ENCODE measurements at regions not wholly inside any gene's neighbourhood (a gene's known extent, or its start where the extent isn't known, plus 50 kb on each side); places are given as distances from the start of the nearest gene placed in this dataset.
"Not testable (repeated sequence)": the region's sequence is repeated elsewhere in the genome, so short reads cannot be mapped to it uniquely, and the experiment has no call there.

GRCh38 chr9:66152406-66152805 lies 415.5 kb downstream of the FOXD4L4 start:
- not testable (repeated sequence) for DNase-seq

GRCh38 chr9:66153021-66153725 lies 416.2 kb downstream of the FOXD4L4 start:
- peak; percentile 46 for DNase-seq

DNA sequence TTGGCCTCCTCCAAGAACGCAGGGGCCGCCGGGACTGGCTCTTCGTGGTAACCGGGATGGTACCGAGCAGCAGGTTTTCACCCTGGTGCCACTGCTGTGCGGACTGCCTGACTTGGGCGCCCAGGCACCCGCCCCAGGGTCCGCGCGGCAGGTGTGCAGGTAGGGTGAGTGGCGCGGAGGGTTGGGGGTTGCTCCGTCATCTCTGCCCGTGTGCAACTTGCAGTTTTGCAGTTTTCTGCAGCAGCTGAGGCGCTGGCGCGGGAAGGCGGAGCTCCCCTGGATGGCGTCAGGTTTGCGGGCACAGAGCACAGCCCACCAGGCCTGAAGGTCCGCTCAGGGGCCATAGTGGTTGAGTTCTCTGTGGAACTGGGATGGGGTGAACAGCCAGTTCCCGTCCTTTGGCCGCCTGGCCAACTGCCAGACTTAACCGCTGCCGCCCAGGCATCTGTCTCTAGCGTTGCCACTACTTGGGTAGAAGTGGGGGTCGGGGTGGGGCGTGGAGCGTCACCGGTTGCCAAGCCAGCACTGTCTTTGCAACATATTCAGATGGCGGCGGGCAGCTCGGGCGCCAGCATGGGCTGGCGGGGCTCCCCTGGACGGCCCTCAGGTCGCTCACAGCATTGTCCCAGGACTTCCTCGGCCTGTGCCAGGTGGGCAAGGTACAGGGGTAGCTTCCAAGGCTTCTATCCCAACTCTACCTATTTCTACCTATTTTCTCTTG lies 417.2 kb downstream of the FOXD4L4 start:
- not testable (repeated sequence) for DNase-seq

DNA sequence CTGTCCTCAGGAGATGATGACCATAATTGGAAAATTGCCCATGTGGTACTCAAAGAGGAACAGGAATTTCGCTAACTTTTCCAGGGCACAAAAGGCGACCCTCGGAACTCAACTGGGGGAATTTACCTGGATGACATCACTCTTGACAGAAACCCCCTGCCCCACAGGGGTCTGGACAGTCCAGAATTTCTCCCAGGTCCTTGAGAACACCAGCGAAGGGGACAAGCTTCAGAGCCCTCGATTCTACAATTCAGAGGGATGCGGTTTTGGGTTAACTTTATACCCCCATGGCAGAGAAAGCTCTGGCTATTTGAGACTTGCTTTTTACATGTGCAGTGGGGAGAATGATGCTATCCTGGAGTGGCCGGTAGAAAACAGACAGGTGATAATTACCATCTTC lies 445.4 kb downstream of the FOXD4L4 start:
- DNase-seq, result not testable (repeated sequence)

DNA sequence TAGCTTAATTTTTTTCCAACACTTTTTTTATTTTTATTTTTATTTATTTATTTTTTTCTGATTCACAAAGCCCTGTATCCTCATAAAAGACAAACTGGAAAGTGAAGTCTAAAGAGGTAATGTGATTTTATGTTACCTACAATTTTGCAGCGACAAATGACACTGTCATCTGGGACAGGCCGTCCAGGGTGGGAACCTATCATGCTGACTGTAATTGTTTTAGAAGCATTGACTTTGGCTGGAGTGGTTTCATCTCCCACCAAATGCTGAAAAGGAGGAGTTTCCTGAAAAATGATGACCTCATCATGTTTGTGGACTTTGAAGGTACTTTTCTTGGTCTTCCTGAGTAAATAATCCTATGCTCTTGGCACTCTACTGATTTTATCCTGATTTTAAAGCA lies 446.7 kb downstream of the FOXD4L4 start:
- not testable (repeated sequence) for DNase-seq

DNA sequence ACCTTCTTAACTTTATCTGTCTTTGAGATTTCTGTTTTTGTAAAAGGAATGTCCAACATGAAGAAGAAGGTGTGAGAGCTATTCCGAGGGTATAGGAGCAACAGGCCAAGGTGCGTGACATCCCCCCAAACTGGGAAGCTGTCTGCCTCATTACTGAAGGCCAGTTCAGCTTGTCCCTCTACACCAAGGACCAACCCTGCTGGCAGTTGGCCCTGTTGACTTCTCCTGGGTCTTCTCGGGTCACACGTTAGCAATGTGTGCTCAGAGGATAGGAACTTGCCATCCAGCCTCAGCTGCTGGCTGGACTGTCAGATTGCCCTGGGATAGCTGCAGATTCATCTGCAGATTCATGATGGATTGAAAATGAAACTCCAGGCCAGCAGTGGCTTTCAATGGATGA lies 460.3 kb downstream of the FOXD4L4 start:
- not testable (repeated sequence) for DNase-seq

DNA sequence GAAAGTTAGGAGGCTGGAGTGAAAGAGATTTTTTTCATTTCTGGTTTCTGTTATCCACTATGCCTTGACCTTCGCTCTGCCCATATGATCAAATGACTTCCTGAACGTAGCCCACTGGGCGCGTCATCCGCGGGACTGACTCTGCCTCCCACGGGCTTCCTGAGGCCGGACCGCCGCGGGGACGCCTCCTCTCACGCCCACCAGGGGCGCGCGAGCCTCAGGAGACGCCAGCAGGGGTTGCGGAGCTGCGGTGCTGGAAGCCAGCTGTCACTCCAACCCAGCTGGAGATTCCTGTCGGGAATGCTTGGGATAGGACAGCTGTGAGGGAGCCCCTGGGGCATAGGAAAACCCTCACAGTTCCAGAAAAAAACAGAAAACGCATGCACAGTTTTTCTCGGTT lies 461.5 kb downstream of the FOXD4L4 start:
- not testable (repeated sequence) for DNase-seq

DNA sequence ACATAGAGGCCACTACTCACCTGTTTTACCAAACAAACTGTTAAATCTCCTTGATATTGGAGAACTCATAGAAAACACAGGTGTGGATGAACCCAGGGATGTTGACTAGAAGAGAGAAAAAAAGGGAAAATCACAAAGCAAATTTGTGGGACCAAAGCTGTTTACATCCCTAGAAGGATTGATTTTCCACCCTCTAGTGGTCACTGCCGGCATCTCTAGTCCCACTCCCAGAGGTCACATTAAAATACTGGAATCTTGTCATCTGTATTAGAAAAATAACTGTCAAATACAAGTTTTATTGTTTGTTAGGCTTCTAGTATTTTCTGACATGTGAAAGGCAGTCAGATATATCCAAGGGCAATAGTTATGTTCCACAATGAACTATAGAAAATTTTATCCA lies 469.7 kb downstream of the FOXD4L4 start:
- not testable (repeated sequence) for DNase-seq

- not testable (repeated sequence) for DNase-seq
Measured at GRCh38 chr9:66207914-66208313, 471.0 kb downstream of the FOXD4L4 start.

DNA sequence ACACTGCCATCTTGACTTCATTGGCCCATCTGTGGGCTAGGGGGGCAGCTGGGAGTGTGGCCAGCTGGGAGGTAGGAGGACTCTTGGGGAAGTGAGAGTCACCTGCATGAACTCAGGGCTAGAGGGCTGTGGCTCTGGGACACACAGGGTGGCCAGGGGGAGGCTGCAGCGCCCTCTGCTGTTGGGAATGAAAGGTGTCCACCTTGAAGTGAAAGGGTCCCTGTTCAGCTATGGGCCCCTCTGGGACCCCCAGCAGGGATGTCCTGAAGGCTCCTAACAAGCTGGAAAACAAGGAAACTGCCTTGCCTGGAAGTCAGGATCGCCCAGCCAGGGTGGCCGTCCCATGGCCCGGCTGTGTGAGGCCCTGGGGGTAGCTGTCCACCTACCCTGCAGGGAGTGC lies 507.8 kb downstream of the FOXD4L4 start:
- not testable (repeated sequence) for DNase-seq

DNA sequence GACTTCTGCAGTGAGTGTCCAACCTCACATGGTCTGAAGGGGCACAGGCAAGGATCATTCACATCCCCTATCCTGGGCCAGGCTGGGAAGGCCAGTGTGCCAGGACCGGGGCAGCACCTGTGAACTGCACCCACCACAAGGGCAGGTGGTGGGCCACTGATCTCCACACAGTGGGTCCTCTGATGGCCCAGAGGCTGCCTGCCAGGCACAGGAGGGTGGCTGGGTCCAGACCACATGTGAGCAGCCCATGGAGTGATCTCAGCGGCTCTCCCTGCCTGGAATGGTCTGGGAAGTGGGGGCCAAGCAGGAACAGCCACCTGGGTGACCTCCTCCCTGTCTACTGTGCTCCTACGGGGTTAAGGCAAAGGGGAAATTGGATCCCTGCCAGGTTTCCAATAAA lies 508.5 kb downstream of the FOXD4L4 start:
- DNase-seq, result not testable (repeated sequence)

- DNase-seq, result not testable (repeated sequence)
Measured at GRCh38 chr9:66257581-66257980, 520.6 kb downstream of the FOXD4L4 start.

GRCh38 chr9:66261576-66261975 lies 524.6 kb downstream of the FOXD4L4 start:
- not testable (repeated sequence) for DNase-seq

GRCh38 chr9:66263621-66264020 lies 526.7 kb downstream of the FOXD4L4 start:
- DNase-seq, result not testable (repeated sequence)

DNA sequence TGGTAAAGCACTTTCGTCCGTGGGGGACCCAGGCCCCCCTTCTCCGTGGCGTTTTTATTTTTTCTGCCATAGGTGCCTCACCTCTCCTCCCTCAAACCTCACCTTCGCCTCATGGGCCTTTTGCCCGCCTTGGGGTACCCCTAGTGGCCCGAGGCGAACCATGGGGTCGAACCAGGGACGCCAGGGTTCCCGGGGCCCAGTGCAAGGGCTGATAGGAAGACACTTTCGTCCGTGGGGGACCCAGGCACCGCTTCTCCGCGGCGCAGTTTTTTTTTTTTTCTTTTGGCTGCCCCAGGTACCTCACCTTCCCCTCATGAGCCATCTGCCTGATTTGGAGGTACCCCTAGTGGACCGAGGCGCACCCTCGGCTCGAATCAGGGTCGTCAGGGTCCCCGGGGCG lies 527.8 kb downstream of the FOXD4L4 start:
- DNase-seq, result not testable (repeated sequence)

DNA sequence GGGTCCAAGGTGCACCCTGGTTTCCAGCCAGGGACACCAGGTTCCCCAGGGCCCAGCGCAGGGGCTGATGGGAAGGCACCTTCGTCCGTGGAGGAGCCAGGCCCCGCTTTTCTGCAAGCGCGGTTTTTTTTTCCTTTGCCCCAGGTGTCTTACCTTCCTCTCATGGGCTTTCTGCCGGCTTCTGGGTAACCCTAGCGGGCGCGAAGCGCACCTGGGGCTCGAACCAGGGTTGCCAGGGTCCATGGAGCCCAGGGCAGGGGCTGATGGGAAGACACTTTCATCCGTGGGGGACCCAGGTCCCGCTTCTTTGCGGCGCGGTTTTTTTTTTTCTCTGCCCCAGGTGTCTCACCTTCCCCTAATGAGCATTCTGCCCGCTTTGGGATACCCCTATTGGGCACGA lies 529.3 kb downstream of the FOXD4L4 start:
- DNase-seq, result peak; percentile 30

DNA sequence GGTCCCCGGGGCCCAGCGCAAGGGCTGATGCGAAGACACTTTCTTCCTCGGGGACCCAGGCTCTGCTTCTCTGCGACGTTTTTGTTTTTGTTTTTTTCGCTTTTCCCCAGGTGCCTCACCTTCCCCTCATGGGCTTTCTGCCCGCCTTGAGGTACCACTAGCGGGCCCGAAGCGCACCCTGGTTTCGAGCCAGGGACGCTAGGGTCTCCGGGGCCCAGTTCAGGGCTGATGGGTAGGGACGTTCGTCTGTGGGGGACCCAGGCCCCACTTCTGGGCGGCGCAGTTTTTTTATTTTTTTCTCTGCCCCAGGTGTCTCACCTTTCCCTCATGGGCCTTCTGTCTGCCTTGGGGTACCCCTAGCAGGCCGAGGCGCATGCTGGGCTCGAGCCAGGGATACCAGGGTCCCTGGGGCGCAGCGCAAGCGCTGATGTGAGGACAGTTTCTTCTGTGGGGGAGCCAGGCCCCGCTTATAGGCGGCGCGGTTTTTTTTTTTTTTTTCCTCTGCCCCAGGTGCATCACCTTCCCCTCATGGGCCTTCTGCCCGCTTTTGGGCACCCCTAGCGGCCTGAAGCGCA lies 530.0 kb downstream of the FOXD4L4 start:
- DNase-seq, result not testable (repeated sequence)

- DNase-seq, result peak; percentile 69
Measured at GRCh38 chr9:66267684-66268083, 530.7 kb downstream of the FOXD4L4 start.

- not testable (repeated sequence) for DNase-seq
Measured at GRCh38 chr9:66269024-66269423, 532.1 kb downstream of the FOXD4L4 start.

- peak; percentile 81 for DNase-seq
Measured at GRCh38 chr9:66269783-66270182, 532.8 kb downstream of the FOXD4L4 start.

GRCh38 chr9:66278809-66279208 lies 541.9 kb downstream of the FOXD4L4 start:
- DNase-seq, result not testable (repeated sequence)
